Immature natural killer cell (primary cell): ENCODE measurements at regions not wholly inside any gene's neighbourhood (a gene's known extent, or its start where the extent isn't known, plus 50 kb on each side); places are given as distances from the start of the nearest gene placed in this dataset.
"Not testable (repeated sequence)": the region's sequence is repeated elsewhere in the genome, so short reads cannot be mapped to it uniquely, and the experiment has no call there.

Source experiments
- DNase-seq, 3 donors: peaks; one replicate each; pipeline ENCODE4 v3.0.0; 2022; ENCODE audit warnings: mixed read lengths in 1 of 3
- H3K27ac Mint-ChIP-seq, 6 donors: one replicate each; pipeline ENCODE4 v1.8.0; 2020; ENCODE audit warnings: mixed read lengths in 6 of 6, mild to moderate bottlenecking in 5 of 6, inconsistent platforms in 4 of 6, moderate library complexity in 3 of 6
- H3K27me3 Mint-ChIP-seq, 3 donors: one replicate each; pipeline ENCODE4 v1.8.0; 2020 to 2021; ENCODE audit warnings: low read depth in 3 of 3, mild to moderate bottlenecking in 3 of 3, mixed read lengths in 3 of 3, moderate library complexity in 3 of 3, inconsistent platforms in 1 of 3
- H3K36me3 Mint-ChIP-seq, 3 donors: one replicate each; pipeline ENCODE4 v1.8.0; 2020; ENCODE audit warnings: mixed read lengths in 3 of 3, inconsistent platforms in 2 of 3, mild to moderate bottlenecking in 2 of 3
- H3K4me1 Mint-ChIP-seq, 2 donors: one replicate each; pipeline ENCODE4 v1.8.0; 2020; ENCODE audit warnings: inconsistent platforms in 2 of 2, mild to moderate bottlenecking in 2 of 2, mixed read lengths in 2 of 2, moderate library complexity in 1 of 2
- H3K4me3 Mint-ChIP-seq, 5 donors: one replicate each; pipeline ENCODE4 v1.8.0; 2020; ENCODE audit warnings: mild to moderate bottlenecking in 5 of 5, mixed read lengths in 5 of 5, inconsistent platforms in 3 of 5, moderate library complexity in 3 of 5
- H3K9me3 Mint-ChIP-seq, 6 donors: one replicate each; pipeline ENCODE4 v1.8.0; 2020; ENCODE audit warnings: mild to moderate bottlenecking in 6 of 6, mixed read lengths in 6 of 6, inconsistent platforms in 4 of 6, moderate library complexity in 3 of 6

- Mint-ChIP-seq H3K27ac (no peak overlapping the region), H3K36me3 (no peaks in the 10 kb centered on the region)
Measured at GRCh38 chr13:70784207-70784989, 676.1 kb upstream of the KLHL1 start.

GRCh38 chr13:70769817-70770216, 661.6 kb upstream of the KLHL1 start:
- peaks cover 0 to 26% (median 8%) of the 10 kb centered on the region in 6 donors for H3K9me3 Mint-ChIP-seq
- DNase-seq: no peak
- H3K4me3 Mint-ChIP-seq: no peak overlapping the region
- peaks cover 0 to 2% (median 0%) of the 10 kb centered on the region in 3 donors for H3K27me3 Mint-ChIP-seq
- H3K36me3 Mint-ChIP-seq: no peaks in the 10 kb centered on the region
- no peak overlapping the region for H3K27ac Mint-ChIP-seq
- no peaks in the 10 kb centered on the region for H3K4me1 Mint-ChIP-seq

More at GRCh38 chr13:70784207-70784989, 676.1 kb upstream of the KLHL1 start:
- Mint-ChIP-seq H3K9me3 (peaks cover 2 to 32% (median 14%) of the 10 kb centered on the region in 6 donors), H3K4me3 (no peak overlapping the region), H3K27me3 (no peaks in the 10 kb centered on the region), H3K4me1 (no peaks in the 10 kb centered on the region)
- no peak for DNase-seq

- Mint-ChIP-seq H3K27ac (no peak overlapping the region), H3K4me1 (no peaks in the 10 kb centered on the region), H3K27me3 (no peaks in the 10 kb centered on the region), H3K4me3 (no peak overlapping the region), H3K9me3 (peaks cover 3 to 30% (median 8%) of the 10 kb centered on the region in 6 donors), H3K36me3 (no peaks in the 10 kb centered on the region)
- no peak for DNase-seq
Measured at GRCh38 chr13:70758932-70759331, 650.7 kb upstream of the KLHL1 start.

GRCh38 chr13:70756088-70756487, 647.8 kb upstream of the KLHL1 start:
- Mint-ChIP-seq H3K27ac (no peak overlapping the region), H3K36me3 (no peaks in the 10 kb centered on the region), H3K9me3 (peaks cover 2 to 31% (median 11%) of the 10 kb centered on the region in 6 donors), H3K4me1 (no peaks in the 10 kb centered on the region), H3K4me3 (no peak overlapping the region), H3K27me3 (no peaks in the 10 kb centered on the region)
- DNase-seq: no peak

GRCh38 chr13:70755456-70755855, 647.2 kb upstream of the KLHL1 start:
- H3K4me3 Mint-ChIP-seq: no peak overlapping the region
- no peaks in the 10 kb centered on the region for H3K4me1 Mint-ChIP-seq
- H3K27ac Mint-ChIP-seq: no peak overlapping the region
- DNase-seq: no peak
- H3K27me3 Mint-ChIP-seq: no peaks in the 10 kb centered on the region
- peaks cover 2 to 28% (median 12%) of the 10 kb centered on the region in 6 donors for H3K9me3 Mint-ChIP-seq
- no peaks in the 10 kb centered on the region for H3K36me3 Mint-ChIP-seq

- Mint-ChIP-seq H3K9me3 (peaks cover 6 to 39% (median 16%) of the 10 kb centered on the region in 6 donors), H3K4me1 (no peaks in the 10 kb centered on the region), H3K4me3 (no peak overlapping the region), H3K27ac (no peak overlapping the region), H3K27me3 (no peaks in the 10 kb centered on the region), H3K36me3 (no peaks in the 10 kb centered on the region)
- DNase-seq: no peak
Measured at GRCh38 chr13:70747262-70747661, 639.0 kb upstream of the KLHL1 start.

GRCh38 chr13:70746469-70746868, 638.2 kb upstream of the KLHL1 start:
- not testable (repeated sequence) for H3K27me3 Mint-ChIP-seq, DNase-seq, H3K27ac Mint-ChIP-seq, H3K4me1 Mint-ChIP-seq, H3K36me3 Mint-ChIP-seq, H3K4me3 Mint-ChIP-seq
- peaks cover 6 to 34% (median 15%) of the 10 kb centered on the region in 6 donors for H3K9me3 Mint-ChIP-seq

- Mint-ChIP-seq H3K4me3 (no peak overlapping the region), H3K4me1 (no peaks in the 10 kb centered on the region), H3K27ac (no peak overlapping the region), H3K9me3 (peaks cover 2 to 12% (median 5%) of the 10 kb centered on the region in 6 donors), H3K36me3 (no peaks in the 10 kb centered on the region), H3K27me3 (no peaks in the 10 kb centered on the region)
- no peak for DNase-seq
Measured at GRCh38 chr13:70736622-70737317, 628.5 kb upstream of the KLHL1 start.

- H3K27ac Mint-ChIP-seq: no peak overlapping the region
- H3K4me3 Mint-ChIP-seq: no peak overlapping the region
- H3K9me3 Mint-ChIP-seq: peaks cover 5 to 28% (median 12%) of the 10 kb centered on the region in 6 donors
- H3K27me3 Mint-ChIP-seq: no peaks in the 10 kb centered on the region
- no peaks in the 10 kb centered on the region for H3K4me1 Mint-ChIP-seq
- H3K36me3 Mint-ChIP-seq: no peaks in the 10 kb centered on the region
- no peak for DNase-seq
Measured at GRCh38 chr13:70732611-70733010, 624.4 kb upstream of the KLHL1 start.

GRCh38 chr13:70729369-70729768, 621.1 kb upstream of the KLHL1 start:
- DNase-seq: no peak
- Mint-ChIP-seq H3K9me3 (peaks cover 5 to 21% (median 9%) of the 10 kb centered on the region in 6 donors), H3K27ac (no peak overlapping the region), H3K4me3 (no peak overlapping the region), H3K27me3 (no peaks in the 10 kb centered on the region), H3K4me1 (no peaks in the 10 kb centered on the region), H3K36me3 (no peaks in the 10 kb centered on the region)

GRCh38 chr13:70723732-70724131, 615.5 kb upstream of the KLHL1 start:
- DNase-seq: no peak
- no peak overlapping the region for H3K27ac Mint-ChIP-seq
- H3K4me3 Mint-ChIP-seq: no peak overlapping the region

GRCh38 chr13:70720386-70720785, 612.1 kb upstream of the KLHL1 start:
- DNase-seq: no peak
- Mint-ChIP-seq H3K27me3 (no peaks in the 10 kb centered on the region), H3K27ac (no peak overlapping the region), H3K36me3 (no peaks in the 10 kb centered on the region), H3K9me3 (peaks cover 2 to 34% (median 10%) of the 10 kb centered on the region in 6 donors), H3K4me3 (no peak overlapping the region), H3K4me1 (no peaks in the 10 kb centered on the region)

More at GRCh38 chr13:70723732-70724131, 615.5 kb upstream of the KLHL1 start:
- H3K4me1 Mint-ChIP-seq: no peaks in the 10 kb centered on the region
- no peaks in the 10 kb centered on the region for H3K36me3 Mint-ChIP-seq
- H3K9me3 Mint-ChIP-seq: peaks cover 2 to 15% (median 4%) of the 10 kb centered on the region in 6 donors
- H3K27me3 Mint-ChIP-seq: no peaks in the 10 kb centered on the region

- no peaks in the 10 kb centered on the region for H3K36me3 Mint-ChIP-seq
- H3K27me3 Mint-ChIP-seq: no peaks in the 10 kb centered on the region
- no peaks in the 10 kb centered on the region for H3K4me1 Mint-ChIP-seq
- peaks cover 2 to 47% (median 26%) of the 10 kb centered on the region in 6 donors for H3K9me3 Mint-ChIP-seq
- no peak overlapping the region for H3K4me3 Mint-ChIP-seq
- no peak overlapping the region for H3K27ac Mint-ChIP-seq
- no peak for DNase-seq
Measured at GRCh38 chr13:70714993-70715392, 606.7 kb upstream of the KLHL1 start.

GRCh38 chr13:70708775-70709174, 600.5 kb upstream of the KLHL1 start:
- H3K27me3 Mint-ChIP-seq: no peaks in the 10 kb centered on the region
- no peak overlapping the region for H3K4me3 Mint-ChIP-seq
- no peak overlapping the region for H3K27ac Mint-ChIP-seq
- no peaks in the 10 kb centered on the region for H3K4me1 Mint-ChIP-seq
- DNase-seq: no peak
- peaks cover 5 to 28% (median 19%) of the 10 kb centered on the region in 6 donors for H3K9me3 Mint-ChIP-seq
- no peaks in the 10 kb centered on the region for H3K36me3 Mint-ChIP-seq
